ENCODE measurements at regions not wholly inside any gene's neighbourhood (a gene's known extent, or its start where the extent isn't known, plus 50 kb on each side); places are given as distances from the start of the nearest gene placed in this dataset.

DNA sequence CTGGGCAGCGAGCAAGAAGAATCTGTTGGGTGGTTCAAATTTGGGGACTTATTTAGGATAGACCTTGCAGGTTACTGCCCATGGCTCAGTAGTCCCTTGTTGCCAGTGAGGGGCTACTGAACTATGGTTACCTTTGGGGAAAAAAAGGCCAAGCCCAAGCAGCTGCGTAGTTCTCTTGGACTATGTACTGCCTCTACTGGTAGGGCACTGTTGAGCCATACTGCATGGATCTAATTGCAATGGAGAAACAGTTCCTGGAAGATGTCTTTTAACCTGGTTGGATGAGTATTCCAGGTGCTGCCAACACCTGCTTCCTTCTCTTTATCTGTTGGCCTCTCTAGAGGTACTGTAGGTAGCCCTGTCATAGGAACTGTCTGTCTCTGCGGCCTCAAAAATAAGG, 671.9 kb upstream of the CBLB start:
- TF ChIP-seq, protein P1, sequence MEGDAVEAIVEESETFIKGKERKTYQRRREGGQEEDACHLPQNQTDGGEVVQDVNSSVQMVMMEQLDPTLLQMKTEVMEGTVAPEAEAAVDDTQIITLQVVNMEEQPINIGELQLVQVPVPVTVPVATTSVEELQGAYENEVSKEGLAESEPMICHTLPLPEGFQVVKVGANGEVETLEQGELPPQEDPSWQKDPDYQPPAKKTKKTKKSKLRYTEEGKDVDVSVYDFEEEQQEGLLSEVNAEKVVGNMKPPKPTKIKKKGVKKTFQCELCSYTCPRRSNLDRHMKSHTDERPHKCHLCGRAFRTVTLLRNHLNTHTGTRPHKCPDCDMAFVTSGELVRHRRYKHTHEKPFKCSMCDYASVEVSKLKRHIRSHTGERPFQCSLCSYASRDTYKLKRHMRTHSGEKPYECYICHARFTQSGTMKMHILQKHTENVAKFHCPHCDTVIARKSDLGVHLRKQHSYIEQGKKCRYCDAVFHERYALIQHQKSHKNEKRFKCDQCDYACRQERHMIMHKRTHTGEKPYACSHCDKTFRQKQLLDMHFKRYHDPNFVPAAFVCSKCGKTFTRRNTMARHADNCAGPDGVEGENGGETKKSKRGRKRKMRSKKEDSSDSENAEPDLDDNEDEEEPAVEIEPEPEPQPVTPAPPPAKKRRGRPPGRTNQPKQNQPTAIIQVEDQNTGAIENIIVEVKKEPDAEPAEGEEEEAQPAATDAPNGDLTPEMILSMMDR (IDR thresholded peaks at IDR 0.05): no peak
- TF ChIP-seq EP300 (IDR thresholded peaks at IDR 0.05) (no peak), POLR2AphosphoS5 (IDR thresholded peaks at IDR 0.05) (no peak), POLR2A (IDR thresholded peaks at IDR 0.05; ENCODE audit: low read depth) (no peak)
- no peak overlapping the region for H3K27ac ChIP-seq (replicated peaks in 1 of 4)
- H3K36me3 ChIP-seq: no peaks in the 10 kb centered on the region
- 90% methylated on average over 3 of the region's 3 CpGs for WGBS
- H3K4me3 ChIP-seq: no peak overlapping the region
- H3K4me1 ChIP-seq: no peaks in the 10 kb centered on the region
- peaks cover 0 to 8% (median 4%) of the 10 kb centered on the region in 4 donors for H3K9me3 ChIP-seq
- intact Hi-C loops (cut with DNase I): no loop called here
- no peak for DNase-seq (ENCODE audit: extremely low spot score)
- no peaks in the 10 kb centered on the region for H3K27me3 ChIP-seq

DNA sequence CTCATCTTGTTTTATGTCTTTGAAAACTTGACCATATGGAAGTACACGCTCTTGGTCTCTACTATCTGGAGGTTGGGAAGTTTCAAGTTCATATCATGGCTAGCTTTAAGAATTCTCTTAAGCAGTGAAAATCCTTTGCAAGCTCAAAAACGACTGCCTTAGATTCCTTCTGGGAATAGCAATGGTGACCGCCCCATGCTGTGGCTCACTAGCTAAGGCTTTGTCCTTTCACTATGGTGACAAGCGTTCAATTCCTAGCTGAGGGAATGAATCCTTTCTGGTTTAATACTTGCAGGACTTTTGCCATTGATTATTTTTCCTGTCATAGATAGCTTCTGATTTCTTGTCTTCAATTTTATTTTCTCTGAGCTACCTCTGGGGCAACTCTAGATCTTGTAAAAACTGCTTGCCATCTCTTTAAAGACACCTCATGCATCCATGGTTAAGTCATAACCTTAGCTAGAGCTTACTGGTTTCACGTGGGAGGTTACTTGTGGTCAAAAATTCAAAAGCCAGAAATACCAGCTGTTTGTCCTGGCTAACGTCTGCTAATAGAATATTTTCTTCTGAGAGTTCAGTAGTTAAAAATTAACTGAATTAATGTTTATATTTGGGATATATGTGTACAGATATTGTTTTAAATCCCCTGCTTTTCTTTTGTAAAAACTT, 673.4 kb upstream of the CBLB start:
- peaks cover 0 to 8% (median 1%) of the 10 kb centered on the region in 4 donors for H3K9me3 ChIP-seq
- no peak for DNase-seq (ENCODE audit: extremely low spot score)
- H3K27me3 ChIP-seq: no peaks in the 10 kb centered on the region
- no peaks in the 10 kb centered on the region for H3K4me1 ChIP-seq
- no peak overlapping the region for H3K4me3 ChIP-seq
- WGBS: 69% methylated on average over 6 of the region's 6 CpGs
- intact Hi-C loops (cut with DNase I): no loop called here
- TF ChIP-seq, protein P1 (IDR thresholded peaks at IDR 0.05): no peak
- TF ChIP-seq POLR2AphosphoS5 (IDR thresholded peaks at IDR 0.05): no peak
- TF ChIP-seq EP300 (IDR thresholded peaks at IDR 0.05): no peak
- no peak for TF ChIP-seq POLR2A (IDR thresholded peaks at IDR 0.05; ENCODE audit: low read depth)
- no peak overlapping the region for H3K27ac ChIP-seq (replicated peaks in 1 of 4)
- no peaks in the 10 kb centered on the region for H3K36me3 ChIP-seq

DNA sequence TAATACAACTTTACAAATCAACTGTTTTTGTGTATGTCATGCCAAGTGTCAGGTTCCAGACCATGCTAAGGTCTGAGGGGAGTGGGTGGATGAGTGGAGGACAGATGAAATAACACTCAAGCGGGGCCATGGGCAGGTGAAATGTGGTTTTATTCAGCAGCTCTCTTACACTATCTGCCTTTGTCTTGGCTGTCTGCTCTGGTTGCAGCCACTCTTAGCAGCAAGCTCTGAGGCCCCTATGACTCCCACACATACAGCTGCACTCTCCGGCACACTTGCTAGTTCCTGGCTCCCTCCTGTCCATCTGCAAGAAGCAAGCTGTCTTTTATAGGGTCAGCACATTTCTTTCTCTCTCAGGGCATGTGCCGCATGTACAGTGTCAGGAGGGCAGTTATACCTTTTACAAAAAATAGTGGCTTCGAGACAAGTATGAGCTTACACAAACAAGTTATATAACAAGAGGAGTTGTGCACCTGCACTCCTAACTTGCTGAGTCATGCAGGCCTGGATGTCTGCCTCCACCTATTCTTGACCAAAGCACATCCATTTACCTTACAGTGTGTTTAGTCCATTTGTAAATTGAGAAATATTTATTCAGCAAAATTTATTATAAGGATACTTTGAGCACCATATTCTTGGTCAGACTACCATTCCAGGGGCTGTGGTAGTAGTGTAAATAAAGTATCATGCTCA, 683.7 kb upstream of the CBLB start:
- intact Hi-C loops (cut with DNase I): no loop called here
- no peaks in the 10 kb centered on the region for H3K9me3 ChIP-seq

DNA sequence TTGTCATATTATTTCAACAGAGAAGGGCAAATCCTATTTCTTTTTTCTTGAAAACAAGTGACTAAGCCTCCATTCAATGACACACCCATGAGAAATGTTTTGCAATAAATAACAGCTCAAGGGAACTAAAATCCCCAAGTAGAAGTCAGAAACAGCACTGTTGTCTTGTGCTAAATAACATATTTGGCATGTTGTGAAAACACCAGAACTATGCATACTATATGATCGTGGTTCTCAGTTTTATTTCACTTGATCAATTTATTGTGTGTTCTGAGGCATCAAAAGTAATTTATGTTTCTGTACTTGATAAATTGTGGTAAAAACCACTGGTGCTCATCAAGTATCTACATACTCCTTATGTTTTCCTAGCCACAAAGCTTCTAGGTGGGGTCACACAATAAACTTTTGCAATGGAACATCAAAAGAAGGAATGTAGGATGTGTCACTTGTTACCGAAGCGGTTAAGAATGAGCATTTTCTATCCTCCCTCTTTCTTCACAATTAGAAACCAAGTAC, 691.7 kb upstream of the CBLB start:
- H3K27ac ChIP-seq (replicated peaks in 1 of 4): peak overlapping the region in 1 of 4 donors; percentile 31
- H3K4me1 ChIP-seq: no peaks in the 10 kb centered on the region
- H3K27me3 ChIP-seq: no peaks in the 10 kb centered on the region
- 87% methylated on average over 3 of the region's 3 CpGs for WGBS
- intact Hi-C loops (cut with DNase I): no loop called here
- no peaks in the 10 kb centered on the region for H3K36me3 ChIP-seq
- TF ChIP-seq POLR2AphosphoS5 (IDR thresholded peaks at IDR 0.05): peak in 1 of 2 donors; percentile 8
- TF ChIP-seq, protein P1 (IDR thresholded peaks at IDR 0.05): no peak
- H3K4me3 ChIP-seq: no peak overlapping the region
- DNase-seq (ENCODE audit: extremely low spot score): no peak
- H3K9me3 ChIP-seq: no peaks in the 10 kb centered on the region

More for the DNA sequence above, 683.7 kb upstream of the CBLB start:
- Histone ChIP-seq H3K27me3 (no peaks in the 10 kb centered on the region), H3K4me3 (no peak overlapping the region), H3K36me3 (no peaks in the 10 kb centered on the region), H3K27ac (replicated peaks in 1 of 4) (no peak overlapping the region), H3K4me1 (no peaks in the 10 kb centered on the region)
- no peak for TF ChIP-seq POLR2AphosphoS5 (IDR thresholded peaks at IDR 0.05)
- no peak for TF ChIP-seq EP300 (IDR thresholded peaks at IDR 0.05)
- no peak for TF ChIP-seq POLR2A (IDR thresholded peaks at IDR 0.05; ENCODE audit: low read depth)
- TF ChIP-seq, protein P1 (IDR thresholded peaks at IDR 0.05): no peak
- no peak for DNase-seq (ENCODE audit: extremely low spot score)
- 93% methylated on average over 4 of the region's 4 CpGs for WGBS

Data from esophagus muscularis mucosa (tissue), 4 donors.